Iris pigment epithelial cell (primary cell): ENCODE measurements at regions not wholly inside any gene's neighbourhood (a gene's known extent, or its start where the extent isn't known, plus 50 kb on each side); places are given as distances from the start of the nearest gene placed in this dataset.

ENCODE experiments used
- DNase-seq: peaks from one replicate; pipeline ENCODE4 v3.0.0-alpha.2; 2011; ENCODE audit warnings: low read depth

- DNase-seq = no peak
Observed at GRCh38 chr9:81250606-81251005, 438.7 kb downstream of the TLE1 start.

GRCh38 chr9:81250041-81250440, 439.3 kb downstream of the TLE1 start:
- DNase-seq = no peak

- peak; percentile 17 for DNase-seq
Observed at GRCh38 chr9:81245254-81245956, 443.9 kb downstream of the TLE1 start.

GRCh38 chr9:81244631-81245030, 444.7 kb downstream of the TLE1 start:
- peak; percentile 69 for DNase-seq

- no peak for DNase-seq
Observed at GRCh38 chr9:81242866-81243265, 446.5 kb downstream of the TLE1 start.

- no peak for DNase-seq
Observed at GRCh38 chr9:81239388-81239787, 450.0 kb downstream of the TLE1 start.

- DNase-seq = no peak
Observed at GRCh38 chr9:81237565-81238231, 451.6 kb downstream of the TLE1 start.

GRCh38 chr9:81234924-81235610, 454.3 kb downstream of the TLE1 start:
- no peak for DNase-seq

GRCh38 chr9:81231011-81231410, 458.3 kb downstream of the TLE1 start:
- no peak for DNase-seq

GRCh38 chr9:81227507-81228245, 461.7 kb downstream of the TLE1 start:
- DNase-seq = no peak

GRCh38 chr9:81225596-81225995, 463.8 kb downstream of the TLE1 start:
- DNase-seq = no peak

- DNase-seq = peak; percentile 21
Observed at GRCh38 chr9:81224166-81225081, 464.9 kb downstream of the TLE1 start.

GRCh38 chr9:81214975-81215374, 474.4 kb downstream of the TLE1 start:
- no peak for DNase-seq

- DNase-seq = no peak
Observed at GRCh38 chr9:81213456-81213855, 475.9 kb downstream of the TLE1 start.

- DNase-seq = no peak
Observed at GRCh38 chr9:81211741-81212140, 477.6 kb downstream of the TLE1 start.

- no peak for DNase-seq
Observed at GRCh38 chr9:81207651-81208050, 481.7 kb downstream of the TLE1 start.

GRCh38 chr9:81202292-81202691, 487.1 kb downstream of the TLE1 start:
- no peak for DNase-seq

GRCh38 chr9:81195206-81195605, 494.1 kb downstream of the TLE1 start:
- DNase-seq = no peak

- no peak for DNase-seq
Observed at GRCh38 chr9:81193362-81194339, 495.7 kb downstream of the TLE1 start.

GRCh38 chr9:81191222-81191621, 498.1 kb downstream of the TLE1 start:
- peak; percentile 45 for DNase-seq
